GM21619 (cell line): ENCODE measurements at regions not wholly inside any gene's neighbourhood (a gene's known extent, or its start where the extent isn't known, plus 50 kb on each side); places are given as distances from the start of the nearest gene placed in this dataset.
"Not testable (repeated sequence)": the region's sequence is repeated elsewhere in the genome, so short reads cannot be mapped to it uniquely, and the experiment has no call there.

Experiments
- ATAC-seq: cut with Tn5 transposase; IDR thresholded peaks from one replicate; pipeline ENCODE4 v1.9.1; 2021; ENCODE audit not compliant: unreplicated experiment

GRCh38 chr10:128178302-128178958 lies 52.2 kb upstream of the MKI67 start:
- no peak for ATAC-seq

GRCh38 chr10:128180843-128181242 lies 54.6 kb upstream of the MKI67 start:
- no peak for ATAC-seq

GRCh38 chr10:128185627-128186026 lies 59.4 kb upstream of the MKI67 start:
- no peak for ATAC-seq

GRCh38 chr10:128186959-128187787 lies 61.0 kb upstream of the MKI67 start:
- no peak for ATAC-seq

- no peak for ATAC-seq
Observed at GRCh38 chr10:128187788-128188185, 61.6 kb upstream of the MKI67 start.

GRCh38 chr10:128189176-128189575 lies 63.0 kb upstream of the MKI67 start:
- ATAC-seq: no peak

- ATAC-seq: no peak
Observed at GRCh38 chr10:128191847-128192246, 65.6 kb upstream of the MKI67 start.

GRCh38 chr10:128201826-128202225 lies 75.6 kb upstream of the MKI67 start:
- not testable (repeated sequence) for ATAC-seq

- ATAC-seq: no peak
Observed at GRCh38 chr10:128203028-128203427, 76.8 kb upstream of the MKI67 start.

GRCh38 chr10:128205591-128205990 lies 79.4 kb upstream of the MKI67 start:
- not testable (repeated sequence) for ATAC-seq

- no peak for ATAC-seq
Observed at GRCh38 chr10:128206676-128207075, 80.5 kb upstream of the MKI67 start.

GRCh38 chr10:128209862-128210214 lies 83.6 kb upstream of the MKI67 start:
- no peak for ATAC-seq

- ATAC-seq: peak; percentile 49
Observed at GRCh38 chr10:128210215-128211063, 84.2 kb upstream of the MKI67 start.

GRCh38 chr10:128211064-128211504 lies 84.9 kb upstream of the MKI67 start:
- no peak for ATAC-seq

GRCh38 chr10:128211953-128212727 lies 85.9 kb upstream of the MKI67 start:
- ATAC-seq: peak; percentile 94

GRCh38 chr10:128213156-128213555 lies 86.9 kb upstream of the MKI67 start:
- ATAC-seq: no peak

GRCh38 chr10:128215733-128216132 lies 89.5 kb upstream of the MKI67 start:
- no peak for ATAC-seq

- ATAC-seq: no peak
Observed at GRCh38 chr10:128217136-128217535, 90.9 kb upstream of the MKI67 start.

- no peak for ATAC-seq
Observed at GRCh38 chr10:128218161-128218560, 91.9 kb upstream of the MKI67 start.

- no peak for ATAC-seq
Observed at GRCh38 chr10:128219295-128219694, 93.1 kb upstream of the MKI67 start.

- ATAC-seq: no peak
Observed at GRCh38 chr10:128220021-128220420, 93.8 kb upstream of the MKI67 start.
